Vagina (tissue), 2 donors: ENCODE measurements at regions not wholly inside any gene's neighbourhood (a gene's known extent, or its start where the extent isn't known, plus 50 kb on each side); places are given as distances from the start of the nearest gene placed in this dataset.

Experiments used
- DNase-seq, 2 donors: peaks; one replicate each; pipeline ENCODE4 v3.0.0-alpha.2; 2017; ENCODE audit errors: extremely low spot score in 2 of 2
- H3K27ac ChIP-seq: fragments of 200-600 bp; sonication (generic); one replicate; pipeline ENCODE4 v1.5.1; 2019
- H3K27me3 ChIP-seq: fragments of 200-600 bp; sonication (generic); one replicate; pipeline ENCODE4 v1.5.1; 2019
- H3K36me3 ChIP-seq, 2 donors: fragments of 200-600 bp; sonication (generic); one replicate each; pipeline ENCODE4 v1.5.1; 2017 to 2019
- H3K4me1 ChIP-seq: fragments of 200-600 bp; sonication (generic); one replicate; pipeline ENCODE4 v1.5.1; 2019
- H3K4me3 ChIP-seq, 2 donors: fragments of 200-600 bp; sonication (generic); 1 replicate in 1 of 2; 2 replicates in 1 of 2; pipeline ENCODE4 v1.5.1; 2016 to 2019
- H3K9me3 ChIP-seq: fragments of 200-600 bp; sonication (generic); one replicate; pipeline ENCODE4 v1.5.1; 2019
- CTCF ChIP-seq, 3 experiments: fragments of 450-650 bp in 2 of 3; fragments of 200-600 bp in 1 of 3; sonication (generic) in 1 of 3; IDR thresholded peaks; one replicate each; pipeline ENCODE4 v1.5.1; 2017 to 2019; ENCODE audit warnings: antibody characterized with exemption in 3 of 3, mild to moderate bottlenecking in 2 of 3, moderate library complexity in 2 of 3
- POLR2A ChIP-seq, 2 donors: fragments of 450-650 bp; IDR thresholded peaks; one replicate each; pipeline ENCODE4 v1.6.1; 2017; ENCODE audit warnings: antibody characterized with exemption in 2 of 2, mild to moderate bottlenecking in 2 of 2, moderate library complexity in 2 of 2
- POLR2AphosphoS5 ChIP-seq, 2 donors: sonication (generic); formaldehyde crosslinking; IDR thresholded peaks; one replicate each; pipeline ENCODE4 v1.9.0; 2017; ENCODE audit warnings: antibody characterized with exemption in 2 of 2, mild to moderate bottlenecking in 2 of 2, low read depth in 1 of 2; ENCODE audit not compliant: insufficient read depth in 1 of 2
- intact Hi-C: fragments of 100-400 bp; cut with DNase I; formaldehyde crosslinking; loops from one replicate; pipeline ENCODE4 v1.15.1; 2023

GRCh38 chr2:35298493-35298892 is 1057.1 kb upstream of the CRIM1 start:
- Histone ChIP-seq H3K27ac (no peak overlapping the region), H3K4me1 (peaks cover 14% of the 10 kb centered on the region), H3K36me3 (no peaks in the 10 kb centered on the region), H3K27me3 (no peaks in the 10 kb centered on the region), H3K4me3 (no peak overlapping the region), H3K9me3 (no peaks in the 10 kb centered on the region)
- TF ChIP-seq CTCF (IDR thresholded peaks at IDR 0.05) (no peak), POLR2A (IDR thresholded peaks at IDR 0.05) (no peak), POLR2AphosphoS5 (IDR thresholded peaks at IDR 0.05; ENCODE audit: insufficient read depth in 1 of 2, low read depth in 1 of 2) (no peak)
- DNase-seq = no peak
- intact Hi-C loops = no loop called here

GRCh38 chr2:35297403-35297802 is 1058.2 kb upstream of the CRIM1 start:
- Histone ChIP-seq H3K4me3 (no peak overlapping the region), H3K27me3 (no peaks in the 10 kb centered on the region), H3K27ac (no peak overlapping the region), H3K4me1 (peaks cover 14% of the 10 kb centered on the region), H3K9me3 (no peaks in the 10 kb centered on the region), H3K36me3 (no peaks in the 10 kb centered on the region)
- TF ChIP-seq POLR2AphosphoS5 (IDR thresholded peaks at IDR 0.05; ENCODE audit: insufficient read depth in 1 of 2, low read depth in 1 of 2) (no peak), POLR2A (IDR thresholded peaks at IDR 0.05) (no peak), CTCF (IDR thresholded peaks at IDR 0.05) (no peak)
- intact Hi-C loops = no loop called here
- DNase-seq = no peak

- DNase-seq = no peak
- Histone ChIP-seq H3K27ac (no peak overlapping the region), H3K36me3 (no peaks in the 10 kb centered on the region), H3K27me3 (no peaks in the 10 kb centered on the region), H3K4me1 (peaks cover 14% of the 10 kb centered on the region), H3K4me3 (no peak overlapping the region), H3K9me3 (no peaks in the 10 kb centered on the region)
- TF ChIP-seq POLR2AphosphoS5 (IDR thresholded peaks at IDR 0.05; ENCODE audit: insufficient read depth in 1 of 2, low read depth in 1 of 2) = no peak
- no peak for TF ChIP-seq POLR2A (IDR thresholded peaks at IDR 0.05)
- TF ChIP-seq CTCF (IDR thresholded peaks at IDR 0.05) = no peak
- intact Hi-C loops = no loop called here
Observed at GRCh38 chr2:35294636-35295263, 1060.8 kb upstream of the CRIM1 start.

GRCh38 chr2:35293261-35293660 is 1062.3 kb upstream of the CRIM1 start:
- H3K9me3 ChIP-seq = no peaks in the 10 kb centered on the region
- no peak overlapping the region for H3K27ac ChIP-seq
- H3K36me3 ChIP-seq = no peaks in the 10 kb centered on the region
- peaks cover 7% of the 10 kb centered on the region for H3K4me1 ChIP-seq
- DNase-seq = no peak
- no peaks in the 10 kb centered on the region for H3K27me3 ChIP-seq
- no peak overlapping the region for H3K4me3 ChIP-seq
- no peak for TF ChIP-seq POLR2A (IDR thresholded peaks at IDR 0.05)
- no peak for TF ChIP-seq CTCF (IDR thresholded peaks at IDR 0.05)
- no peak for TF ChIP-seq POLR2AphosphoS5 (IDR thresholded peaks at IDR 0.05; ENCODE audit: insufficient read depth in 1 of 2, low read depth in 1 of 2)
- intact Hi-C loops = no loop called here

- Histone ChIP-seq H3K4me1 (no peaks in the 10 kb centered on the region), H3K4me3 (no peak overlapping the region), H3K27ac (no peak overlapping the region), H3K9me3 (no peaks in the 10 kb centered on the region), H3K36me3 (no peaks in the 10 kb centered on the region), H3K27me3 (no peaks in the 10 kb centered on the region)
- intact Hi-C loops = no loop called here
- TF ChIP-seq POLR2AphosphoS5 (IDR thresholded peaks at IDR 0.05; ENCODE audit: insufficient read depth in 1 of 2, low read depth in 1 of 2) (no peak), CTCF (IDR thresholded peaks at IDR 0.05) (no peak), POLR2A (IDR thresholded peaks at IDR 0.05) (no peak)
- no peak for DNase-seq
Observed at GRCh38 chr2:35292199-35292598, 1063.4 kb upstream of the CRIM1 start.
